GM12891 (cell line): ENCODE measurements at regions not wholly inside any gene's neighbourhood (a gene's known extent, or its start where the extent isn't known, plus 50 kb on each side); places are given as distances from the start of the nearest gene placed in this dataset.

ENCODE experiments used
- SPI1 ChIP-seq: IDR thresholded peaks from 2 replicates; pipeline ENCODE4 v1.6.1; 2011; ENCODE audit warnings: low read depth, low read length, control low read depth
- TAF1 ChIP-seq: IDR thresholded peaks from 2 replicates; pipeline ENCODE4 v1.6.1; 2011; ENCODE audit warnings: low read depth, low read length, control low read depth

DNA sequence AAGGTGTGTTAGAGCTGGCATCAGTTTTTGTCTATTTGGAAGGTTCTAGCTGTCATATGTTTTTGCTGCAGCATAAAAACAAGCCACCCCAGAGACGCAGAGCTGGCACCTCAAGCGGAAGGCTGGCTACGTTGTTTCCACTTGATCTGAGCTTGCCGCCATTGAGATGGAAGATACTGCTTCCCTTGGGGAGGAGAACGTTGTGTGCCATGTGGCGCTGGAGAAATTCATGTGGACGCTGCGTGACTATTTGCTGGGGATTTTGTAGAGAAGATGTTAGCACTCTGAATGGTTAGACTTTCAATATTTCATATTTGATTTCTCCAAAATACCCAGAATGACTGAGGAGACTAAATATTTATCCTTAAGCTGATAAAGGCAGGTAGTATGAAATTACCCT, 216.2 kb upstream of the ST6GAL2 start:
- TF ChIP-seq TAF1: no peak
- TF ChIP-seq SPI1: no peak
